A673 (cell line): ENCODE measurements at regions not wholly inside any gene's neighbourhood (a gene's known extent, or its start where the extent isn't known, plus 50 kb on each side); places are given as distances from the start of the nearest gene placed in this dataset.

Experiments used
- EZH2 ChIP-seq: fragments of 200-600 bp; sonication (generic); IDR thresholded peaks from 2 replicates; pipeline ENCODE4 v1.6.1; 2017; ENCODE audit warnings: borderline replicate concordance, low read depth, mild to moderate bottlenecking, mixed read lengths, antibody characterized with exemption, low read length; ENCODE audit not compliant: poor library complexity, severe bottlenecking
- TF ChIP-seq, protein P1 (sequence below): fragments of 300-800, 200-600 bp; sonication (generic); conservative IDR thresholded peaks from 2 replicates; pipeline ENCODE4 v1.5.1; 2017; ENCODE audit warnings: low read depth, mild to moderate bottlenecking, antibody characterized with exemption, low read length, moderate library complexity, mixed read lengths

- TF ChIP-seq, protein P1, sequence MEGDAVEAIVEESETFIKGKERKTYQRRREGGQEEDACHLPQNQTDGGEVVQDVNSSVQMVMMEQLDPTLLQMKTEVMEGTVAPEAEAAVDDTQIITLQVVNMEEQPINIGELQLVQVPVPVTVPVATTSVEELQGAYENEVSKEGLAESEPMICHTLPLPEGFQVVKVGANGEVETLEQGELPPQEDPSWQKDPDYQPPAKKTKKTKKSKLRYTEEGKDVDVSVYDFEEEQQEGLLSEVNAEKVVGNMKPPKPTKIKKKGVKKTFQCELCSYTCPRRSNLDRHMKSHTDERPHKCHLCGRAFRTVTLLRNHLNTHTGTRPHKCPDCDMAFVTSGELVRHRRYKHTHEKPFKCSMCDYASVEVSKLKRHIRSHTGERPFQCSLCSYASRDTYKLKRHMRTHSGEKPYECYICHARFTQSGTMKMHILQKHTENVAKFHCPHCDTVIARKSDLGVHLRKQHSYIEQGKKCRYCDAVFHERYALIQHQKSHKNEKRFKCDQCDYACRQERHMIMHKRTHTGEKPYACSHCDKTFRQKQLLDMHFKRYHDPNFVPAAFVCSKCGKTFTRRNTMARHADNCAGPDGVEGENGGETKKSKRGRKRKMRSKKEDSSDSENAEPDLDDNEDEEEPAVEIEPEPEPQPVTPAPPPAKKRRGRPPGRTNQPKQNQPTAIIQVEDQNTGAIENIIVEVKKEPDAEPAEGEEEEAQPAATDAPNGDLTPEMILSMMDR, result no peak
- no peak for TF ChIP-seq EZH2
Observed at GRCh38 chr2:60068755-60069154, 484.7 kb downstream of the BCL11A start.
